Occipital lobe (tissue), 1 donor: ENCODE measurements at regions not wholly inside any gene's neighbourhood (a gene's known extent, or its start where the extent isn't known, plus 50 kb on each side); places are given as distances from the start of the nearest gene placed in this dataset.
"Not testable (repeated sequence)": the region's sequence is repeated elsewhere in the genome, so short reads cannot be mapped to it uniquely, and the experiment has no call there.

Experiments
- DNase-seq: peaks from one replicate; lab custom pipeline; 2025; lab: John Stamatoyannopoulos, UW

- peak; percentile 2 for DNase-seq
These were observed 266.9 kb downstream of the KTN1 start for GRCh38 chr14:55846826-55847446.

GRCh38 chr14:55847766-55848165 lies 267.8 kb downstream of the KTN1 start:
- DNase-seq: no peak

DNA sequence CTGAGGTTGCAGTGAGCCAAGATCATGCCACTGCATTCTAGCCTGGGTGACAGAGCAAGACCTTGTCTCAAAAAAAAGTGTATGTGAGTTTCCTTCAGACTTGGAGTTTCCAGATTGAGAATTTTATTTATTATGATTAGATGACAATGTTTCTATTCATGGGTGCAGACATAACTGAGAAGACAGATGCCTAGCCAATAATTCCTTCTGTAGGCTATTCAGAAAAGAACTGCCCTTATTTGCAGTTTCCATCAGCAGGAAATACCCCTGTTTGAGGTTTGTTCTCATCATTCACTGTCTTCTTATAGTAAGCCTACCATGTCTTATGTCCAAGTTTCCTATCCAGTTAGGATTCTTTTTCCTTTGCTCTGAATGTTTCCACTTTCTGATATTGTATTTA lies 269.0 kb downstream of the KTN1 start:
- DNase-seq: no peak

GRCh38 chr14:55849833-55850232 lies 268.4 kb upstream of the PELI2 start:
- no peak for DNase-seq

DNA sequence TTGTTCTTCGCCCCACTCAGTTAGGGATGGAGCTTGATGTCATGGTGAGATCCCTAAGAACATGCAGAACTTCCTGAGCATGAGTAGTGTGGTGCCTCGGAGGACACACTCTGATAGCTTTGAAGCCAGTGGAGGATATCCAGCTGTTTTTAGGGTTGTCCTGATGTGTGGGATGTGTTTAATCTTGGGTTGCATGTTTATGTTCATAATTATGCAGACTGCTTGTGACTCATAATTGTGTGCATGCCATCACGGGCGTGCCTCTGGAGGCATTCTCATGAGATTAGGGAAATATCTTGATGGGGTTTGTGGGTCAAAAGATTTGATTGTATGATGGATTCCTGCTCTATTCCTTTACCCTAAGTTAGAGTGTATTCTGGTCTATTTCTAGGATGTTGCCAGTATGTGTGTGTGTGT lies 267.4 kb upstream of the PELI2 start:
- DNase-seq: no peak

- DNase-seq: no peak
These were observed 266.9 kb upstream of the PELI2 start for GRCh38 chr14:55851301-55851700.

DNA sequence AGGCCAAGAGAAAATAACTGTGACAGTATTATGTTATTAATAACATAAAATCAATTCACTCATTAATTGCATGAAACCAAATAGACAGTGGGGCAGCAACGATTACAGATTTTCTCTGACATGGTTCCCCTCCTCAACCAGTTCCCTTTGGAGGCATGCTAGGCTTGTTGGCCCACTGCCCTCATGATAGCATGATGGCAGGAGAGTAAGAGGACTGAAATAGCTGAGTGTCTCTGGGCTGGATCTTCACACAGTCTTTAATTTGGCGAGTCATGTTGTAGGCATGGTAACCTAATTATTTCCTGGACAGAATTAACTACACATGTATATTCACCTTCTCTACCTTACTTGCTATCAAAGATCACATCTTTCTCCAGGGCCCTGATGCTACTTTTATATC lies 266.2 kb upstream of the PELI2 start:
- DNase-seq: no peak

- DNase-seq: no peak
These were observed 262.5 kb upstream of the PELI2 start for GRCh38 chr14:55855751-55856150.

DNA sequence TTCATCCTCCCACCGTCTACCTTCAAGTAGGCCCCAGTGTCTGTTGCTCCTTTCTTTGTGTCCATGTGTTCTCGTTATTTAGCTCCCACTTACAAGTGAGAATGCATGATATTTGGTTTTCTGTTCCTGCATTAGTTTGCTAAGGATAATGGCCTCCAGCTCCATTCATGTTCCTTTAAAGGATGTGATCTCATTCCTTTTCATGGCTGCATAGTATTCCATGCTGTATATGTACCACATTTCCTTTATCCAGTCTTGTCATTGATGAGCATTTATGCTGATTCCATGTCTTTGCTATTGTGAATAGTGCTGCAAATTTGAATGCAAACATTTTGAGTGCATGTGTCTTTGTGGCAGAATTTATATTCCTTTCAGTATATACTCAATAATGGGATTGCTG lies 259.6 kb upstream of the PELI2 start:
- no peak for DNase-seq

GRCh38 chr14:55861561-55861960 lies 256.6 kb upstream of the PELI2 start:
- DNase-seq: not testable (repeated sequence)

- no peak for DNase-seq
These were observed 253.1 kb upstream of the PELI2 start for GRCh38 chr14:55864890-55865655.

DNA sequence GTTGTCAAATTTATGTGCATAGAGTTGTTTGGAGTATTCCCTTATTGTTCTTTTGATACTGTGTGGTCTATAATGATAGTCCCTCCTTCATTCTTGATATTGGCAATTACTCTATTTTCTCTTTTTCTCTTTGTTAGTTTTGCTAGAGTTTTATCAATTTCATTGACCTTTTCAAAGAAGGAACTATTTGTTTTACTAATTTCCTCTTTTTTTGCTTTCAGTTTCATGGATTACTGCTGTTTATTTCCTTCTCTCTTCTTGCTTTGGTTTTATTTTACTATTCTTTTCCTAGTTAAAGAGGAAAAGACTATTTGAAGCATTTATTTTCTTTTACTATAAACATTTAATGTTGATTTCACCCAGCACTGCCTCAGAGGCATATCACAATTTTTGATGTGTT lies 250.9 kb upstream of the PELI2 start:
- no peak for DNase-seq

GRCh38 chr14:55867719-55868118 lies 250.5 kb upstream of the PELI2 start:
- DNase-seq: no peak

GRCh38 chr14:55869397-55870049 lies 248.7 kb upstream of the PELI2 start:
- no peak for DNase-seq

GRCh38 chr14:55873169-55873568 lies 245.0 kb upstream of the PELI2 start:
- DNase-seq: no peak

- no peak for DNase-seq
These were observed 243.4 kb upstream of the PELI2 start for GRCh38 chr14:55874785-55875184.

DNA sequence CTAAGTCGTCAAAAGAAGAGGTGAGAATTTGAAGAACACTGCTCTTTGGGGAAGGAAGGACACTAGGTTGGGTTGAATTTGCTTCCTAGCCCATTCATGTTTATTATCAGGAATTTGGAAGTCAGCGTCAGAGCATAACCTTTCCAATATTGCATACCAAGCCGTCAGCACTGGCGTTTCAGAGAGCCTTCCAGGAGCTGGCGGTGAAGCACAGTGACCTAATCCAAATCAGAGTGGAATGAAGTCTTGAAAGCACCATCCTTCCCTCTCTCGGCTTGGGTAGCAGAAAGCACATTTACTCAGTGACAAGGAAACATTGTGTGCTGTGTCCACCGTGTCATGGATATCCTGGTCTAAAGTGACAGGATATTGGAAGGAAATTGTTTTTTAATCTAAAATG lies 240.3 kb upstream of the PELI2 start:
- no peak for DNase-seq

- DNase-seq: no peak
These were observed 236.5 kb upstream of the PELI2 start for GRCh38 chr14:55881577-55882241.

GRCh38 chr14:55884819-55885218 lies 233.4 kb upstream of the PELI2 start:
- DNase-seq: no peak

- no peak for DNase-seq
These were observed 229.1 kb upstream of the PELI2 start for GRCh38 chr14:55889124-55889523.

GRCh38 chr14:55891692-55892091 lies 226.5 kb upstream of the PELI2 start:
- DNase-seq: no peak

GRCh38 chr14:55892906-55893305 lies 225.3 kb upstream of the PELI2 start:
- DNase-seq: no peak
